ENCODE measurements at regions not wholly inside any gene's neighbourhood (a gene's known extent, or its start where the extent isn't known, plus 50 kb on each side); places are given as distances from the start of the nearest gene placed in this dataset.

DNA sequence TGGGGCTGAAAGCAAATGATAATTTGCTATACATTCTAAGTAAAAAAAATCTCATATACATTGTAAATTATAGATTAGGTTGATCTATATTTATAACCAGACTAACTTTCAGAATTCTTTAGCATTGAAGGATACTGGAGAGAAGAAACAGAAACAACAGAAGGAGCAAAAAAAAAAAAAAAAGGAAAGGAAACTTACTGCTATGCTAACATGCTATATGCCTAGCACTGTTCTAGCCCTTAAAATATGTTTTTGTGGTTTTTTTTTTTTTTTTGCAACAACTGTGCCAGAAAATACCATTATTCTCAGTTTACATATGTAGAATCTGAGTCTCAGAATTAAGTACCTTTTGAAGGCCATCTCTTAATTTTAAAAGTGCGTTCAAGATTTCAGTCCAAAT, 204.9 kb upstream of the MC4R start:
- DNase-seq (ENCODE audit: low read depth in 1 of 2, low spot score in 2 of 2): no peak
- TF ChIP-seq, protein P1, sequence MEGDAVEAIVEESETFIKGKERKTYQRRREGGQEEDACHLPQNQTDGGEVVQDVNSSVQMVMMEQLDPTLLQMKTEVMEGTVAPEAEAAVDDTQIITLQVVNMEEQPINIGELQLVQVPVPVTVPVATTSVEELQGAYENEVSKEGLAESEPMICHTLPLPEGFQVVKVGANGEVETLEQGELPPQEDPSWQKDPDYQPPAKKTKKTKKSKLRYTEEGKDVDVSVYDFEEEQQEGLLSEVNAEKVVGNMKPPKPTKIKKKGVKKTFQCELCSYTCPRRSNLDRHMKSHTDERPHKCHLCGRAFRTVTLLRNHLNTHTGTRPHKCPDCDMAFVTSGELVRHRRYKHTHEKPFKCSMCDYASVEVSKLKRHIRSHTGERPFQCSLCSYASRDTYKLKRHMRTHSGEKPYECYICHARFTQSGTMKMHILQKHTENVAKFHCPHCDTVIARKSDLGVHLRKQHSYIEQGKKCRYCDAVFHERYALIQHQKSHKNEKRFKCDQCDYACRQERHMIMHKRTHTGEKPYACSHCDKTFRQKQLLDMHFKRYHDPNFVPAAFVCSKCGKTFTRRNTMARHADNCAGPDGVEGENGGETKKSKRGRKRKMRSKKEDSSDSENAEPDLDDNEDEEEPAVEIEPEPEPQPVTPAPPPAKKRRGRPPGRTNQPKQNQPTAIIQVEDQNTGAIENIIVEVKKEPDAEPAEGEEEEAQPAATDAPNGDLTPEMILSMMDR (IDR thresholded peaks at IDR 0.05; ENCODE audit: control extremely low read depth in 1 of 3, insufficient read depth in 1 of 3, low read depth in 1 of 3, low read length in 3 of 3): no peak
- TF ChIP-seq SP4 (IDR thresholded peaks at IDR 0.05; ENCODE audit: low read length): no peak
- no peak for TF ChIP-seq BRCA1 (IDR thresholded peaks at IDR 0.05; ENCODE audit: low read depth, low read length)
- no peak for TF ChIP-seq RFX5 (IDR thresholded peaks at IDR 0.05; ENCODE audit: borderline replicate concordance, low read depth, low read length)
- no peak for TF ChIP-seq HDAC2 (IDR thresholded peaks at IDR 0.05; ENCODE audit: borderline replicate concordance in 1 of 2, low read depth in 2 of 2, low read length in 2 of 2)
- TF ChIP-seq, protein P2, sequence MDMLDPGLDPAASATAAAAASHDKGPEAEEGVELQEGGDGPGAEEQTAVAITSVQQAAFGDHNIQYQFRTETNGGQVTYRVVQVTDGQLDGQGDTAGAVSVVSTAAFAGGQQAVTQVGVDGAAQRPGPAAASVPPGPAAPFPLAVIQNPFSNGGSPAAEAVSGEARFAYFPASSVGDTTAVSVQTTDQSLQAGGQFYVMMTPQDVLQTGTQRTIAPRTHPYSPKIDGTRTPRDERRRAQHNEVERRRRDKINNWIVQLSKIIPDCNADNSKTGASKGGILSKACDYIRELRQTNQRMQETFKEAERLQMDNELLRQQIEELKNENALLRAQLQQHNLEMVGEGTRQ (IDR thresholded peaks at IDR 0.05; ENCODE audit: low read length): no peak
- no peak for TF ChIP-seq TAF7 (optimal IDR thresholded peaks at IDR 0.05; ENCODE audit: borderline replicate concordance, low read depth, low read length)
- TF ChIP-seq CTBP2 (IDR thresholded peaks at IDR 0.05; ENCODE audit: borderline replicate concordance, insufficient read depth, insufficient read length, low read length): no peak
- no peak for TF ChIP-seq BACH1 (IDR thresholded peaks at IDR 0.05; ENCODE audit: low read length)
- Histone ChIP-seq H3K23ac (ENCODE audit: insufficient read length) (no peak overlapping the region), H3K9me3 (ENCODE audit: insufficient read depth in 2 of 2, low read depth in 1 of 2, low read length in 1 of 2) (no peaks in the 10 kb centered on the region), H2BK12ac (ENCODE audit: low read depth, low read length) (no peak overlapping the region), H3K4me1 (replicated peaks in 1 of 4; ENCODE audit: control insufficient read depth in 3 of 4, insufficient read depth in 4 of 4, low read length in 3 of 4) (no peaks in the 10 kb centered on the region), H4K20me1 (replicated peaks in 1 of 2; ENCODE audit: control insufficient read depth in 1 of 2, insufficient read depth in 2 of 2, low read length in 2 of 2) (no peaks in the 10 kb centered on the region), H4K5ac (ENCODE audit: insufficient read length, low read depth, low read length) (no peak overlapping the region), H2BK5ac (ENCODE audit: low read depth, low read length) (no peak overlapping the region), H3K27ac (ENCODE audit: low read depth, low read length) (no peak overlapping the region), H3K36me3 (ENCODE audit: control insufficient read depth in 2 of 4, insufficient read depth in 4 of 4, low read length in 3 of 4) (no peaks in the 10 kb centered on the region), H2AK5ac (ENCODE audit: low read depth, low read length) (no peak overlapping the region), H3K4me3 (ENCODE audit: extremely low read depth in 1 of 4, insufficient read depth in 2 of 4, low read depth in 3 of 4, low read length in 4 of 4) (no peak overlapping the region), H2BK15ac (ENCODE audit: low read length) (no peak overlapping the region), H3K18ac (ENCODE audit: extremely low read depth, low read length) (no peak overlapping the region), H4K91ac (replicated peaks; ENCODE audit: insufficient read length, low read length) (no peak overlapping the region), H3K14ac (ENCODE audit: insufficient read length) (no peak overlapping the region), H3K79me2 (ENCODE audit: control insufficient read depth in 1 of 2, insufficient read depth in 2 of 2, low read length in 2 of 2) (no peaks in the 10 kb centered on the region), H3K79me1 (ENCODE audit: low read depth, low read length) (no peaks in the 10 kb centered on the region), H3K23me2 (ENCODE audit: low read depth, low read length) (no peaks in the 10 kb centered on the region), H3K27me3 (replicated peaks in 1 of 4; ENCODE audit: control insufficient read depth in 3 of 4, extremely low read depth in 1 of 4, insufficient read depth in 3 of 4, low read length in 3 of 4) (no peaks in the 10 kb centered on the region), H3K4me2 (ENCODE audit: insufficient read depth in 1 of 2, low read depth in 2 of 2, low read length in 2 of 2) (no peak overlapping the region), H3K56ac (replicated peaks; ENCODE audit: insufficient read length, low read depth, low read length) (no peak overlapping the region), H4K8ac (ENCODE audit: extremely low read depth, insufficient read depth, low read length) (no peak overlapping the region), H3K4ac (replicated peaks; ENCODE audit: insufficient read length, low read depth, low read length) (no peak overlapping the region), H3K9ac (replicated peaks in 1 of 4; ENCODE audit: extremely low read depth in 1 of 4, low read depth in 3 of 4, low read length in 3 of 4) (no peak overlapping the region), H2BK120ac (replicated peaks; ENCODE audit: low read depth, low read length) (no peak overlapping the region), H2AFZ (ENCODE audit: low read length) (no peak overlapping the region), H2BK20ac (ENCODE audit: low read length) (no peak overlapping the region)
- WGBS, 2 experiments (ENCODE audit: extremely low coverage in 1 of 2, insufficient coverage in 1 of 2, insufficient read length in 1 of 2, insufficient replicate concordance in 2 of 2, low coverage in 1 of 2, low lambda C conversion rate in 2 of 2, missing lambda C conversion rate in 1 of 2): 94% methylated on average over 1 of the region's 1 CpG; no CpG with 5 or more reads in 1 of the 2 experiments
- POLR2A ChIA-PET (ENCODE audit: partially characterized antibody): no interaction called here
- no peak for FAIRE-seq
- CTCF ChIA-PET (ENCODE audit: partially characterized antibody): no interaction called here

Data from H1 (cell line).